HG03342 (cell line): ENCODE measurements at regions not wholly inside any gene's neighbourhood (a gene's known extent, or its start where the extent isn't known, plus 50 kb on each side); places are given as distances from the start of the nearest gene placed in this dataset.

ENCODE experiments used
- ATAC-seq: cut with Tn5 transposase; IDR thresholded peaks from one replicate; pipeline ENCODE4 v1.9.1; 2021; ENCODE audit warnings: mild to moderate bottlenecking, moderate library complexity; ENCODE audit not compliant: unreplicated experiment

GRCh38 chr11:131297441-131297840, 73.0 kb upstream of the NTM start:
- no peak for ATAC-seq

GRCh38 chr11:131299598-131300438, 70.6 kb upstream of the NTM start:
- no peak for ATAC-seq

GRCh38 chr11:131300439-131300717, 70.0 kb upstream of the NTM start:
- ATAC-seq: no peak

GRCh38 chr11:131301306-131301705, 69.1 kb upstream of the NTM start:
- ATAC-seq: no peak

- no peak for ATAC-seq
Observed at GRCh38 chr11:131302836-131303235, 67.6 kb upstream of the NTM start.

GRCh38 chr11:131303611-131304119, 66.8 kb upstream of the NTM start:
- no peak for ATAC-seq

- no peak for ATAC-seq
Observed at GRCh38 chr11:131305005-131305404, 65.4 kb upstream of the NTM start.

- ATAC-seq: no peak
Observed at GRCh38 chr11:131307506-131307905, 62.9 kb upstream of the NTM start.

GRCh38 chr11:131309776-131310175, 60.6 kb upstream of the NTM start:
- ATAC-seq: no peak

- ATAC-seq: no peak
Observed at GRCh38 chr11:131311776-131312514, 58.5 kb upstream of the NTM start.
